Epithelial cell of proximal tubule (primary cell): ENCODE measurements at regions not wholly inside any gene's neighbourhood (a gene's known extent, or its start where the extent isn't known, plus 50 kb on each side); places are given as distances from the start of the nearest gene placed in this dataset.
A peak's percentile ranks its signal among the peaks of the same experiment; 100 is the strongest.
"Not testable (repeated sequence)": the region's sequence is repeated elsewhere in the genome, so short reads cannot be mapped to it uniquely, and the experiment has no call there.

Experiments
- DNase-seq: peaks from one replicate; pipeline ENCODE4 v3.0.0-alpha.2; 2011; ENCODE audit warnings: low read depth
- H3K4me3 ChIP-seq: 2 replicates; pipeline ENCODE4 v1.5.1; 2011; ENCODE audit warnings: low read depth, mild to moderate bottlenecking, low read length
- TF ChIP-seq, protein P1 (sequence below): conservative IDR thresholded peaks from 2 replicates; pipeline ENCODE4 v1.5.1; 2012; ENCODE audit warnings: low read depth, mild to moderate bottlenecking, low read length

DNA sequence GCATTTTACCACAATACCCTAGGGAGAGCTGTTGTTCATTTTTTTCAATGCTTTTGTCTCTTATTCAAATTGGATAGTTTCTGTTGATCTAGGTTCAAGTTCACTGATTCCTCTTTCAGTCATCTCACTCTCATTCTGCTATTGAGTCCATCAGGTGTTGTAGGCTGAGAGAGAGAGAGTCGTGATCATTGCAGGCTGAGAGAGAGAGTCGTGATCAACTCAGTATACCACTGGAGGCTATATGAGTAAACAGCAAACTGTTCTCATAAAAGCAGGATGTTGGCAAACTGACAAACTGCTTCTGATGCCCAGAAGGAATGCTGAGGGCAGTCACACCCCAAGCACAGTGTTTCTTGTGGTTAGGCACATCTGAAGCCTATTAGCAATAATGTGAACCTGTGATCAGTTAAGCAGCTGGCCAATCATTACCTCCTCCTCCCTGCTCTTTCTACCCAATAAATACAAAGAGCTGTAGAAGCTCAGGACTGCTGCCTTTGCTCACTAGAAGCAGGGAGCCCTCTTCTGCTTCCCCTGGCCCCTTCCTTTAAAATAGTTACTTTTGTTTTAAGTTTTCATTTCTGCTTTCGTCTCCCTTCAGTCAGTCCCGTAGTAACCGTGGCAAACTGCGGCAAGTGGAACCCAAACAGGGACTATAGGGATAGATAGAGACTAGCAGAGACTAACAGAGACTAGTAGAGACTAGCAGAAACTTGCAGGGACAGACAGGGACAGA is 476.1 kb upstream of the ACO1 start:
- DNase-seq: peak; percentile 61
- TF ChIP-seq, protein P1, sequence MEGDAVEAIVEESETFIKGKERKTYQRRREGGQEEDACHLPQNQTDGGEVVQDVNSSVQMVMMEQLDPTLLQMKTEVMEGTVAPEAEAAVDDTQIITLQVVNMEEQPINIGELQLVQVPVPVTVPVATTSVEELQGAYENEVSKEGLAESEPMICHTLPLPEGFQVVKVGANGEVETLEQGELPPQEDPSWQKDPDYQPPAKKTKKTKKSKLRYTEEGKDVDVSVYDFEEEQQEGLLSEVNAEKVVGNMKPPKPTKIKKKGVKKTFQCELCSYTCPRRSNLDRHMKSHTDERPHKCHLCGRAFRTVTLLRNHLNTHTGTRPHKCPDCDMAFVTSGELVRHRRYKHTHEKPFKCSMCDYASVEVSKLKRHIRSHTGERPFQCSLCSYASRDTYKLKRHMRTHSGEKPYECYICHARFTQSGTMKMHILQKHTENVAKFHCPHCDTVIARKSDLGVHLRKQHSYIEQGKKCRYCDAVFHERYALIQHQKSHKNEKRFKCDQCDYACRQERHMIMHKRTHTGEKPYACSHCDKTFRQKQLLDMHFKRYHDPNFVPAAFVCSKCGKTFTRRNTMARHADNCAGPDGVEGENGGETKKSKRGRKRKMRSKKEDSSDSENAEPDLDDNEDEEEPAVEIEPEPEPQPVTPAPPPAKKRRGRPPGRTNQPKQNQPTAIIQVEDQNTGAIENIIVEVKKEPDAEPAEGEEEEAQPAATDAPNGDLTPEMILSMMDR: no peak
- H3K4me3 ChIP-seq: no peak overlapping the region

DNA sequence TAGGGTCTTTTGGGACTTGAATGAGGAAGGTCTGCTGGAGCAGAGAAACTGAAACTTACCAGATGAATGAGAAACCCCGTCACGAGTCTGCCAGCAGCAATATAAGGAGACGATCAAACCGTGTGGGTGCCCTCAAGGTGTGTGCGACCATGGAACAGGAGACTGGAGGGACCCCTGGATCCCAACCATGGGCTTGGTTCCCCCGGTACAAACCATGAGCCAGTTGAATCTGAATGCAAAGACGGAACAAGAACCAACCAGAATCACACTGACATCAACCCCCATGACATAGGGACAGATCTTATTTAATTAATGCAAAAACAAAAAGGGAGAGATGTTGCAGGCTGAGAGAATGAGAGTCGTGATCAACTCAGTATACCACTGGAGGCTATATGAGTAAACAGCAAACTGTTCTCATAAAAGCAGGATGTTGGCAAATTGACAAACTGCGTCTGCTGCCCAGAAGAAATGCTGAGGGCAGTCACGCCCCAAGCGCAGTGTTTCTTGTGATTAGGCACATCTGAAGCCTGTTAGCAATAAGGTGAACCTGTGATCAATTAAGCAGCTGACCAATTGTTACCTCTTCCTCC is 475.5 kb upstream of the ACO1 start:
- DNase-seq: no peak
- TF ChIP-seq, protein P1: no peak
- no peak overlapping the region for H3K4me3 ChIP-seq

DNA sequence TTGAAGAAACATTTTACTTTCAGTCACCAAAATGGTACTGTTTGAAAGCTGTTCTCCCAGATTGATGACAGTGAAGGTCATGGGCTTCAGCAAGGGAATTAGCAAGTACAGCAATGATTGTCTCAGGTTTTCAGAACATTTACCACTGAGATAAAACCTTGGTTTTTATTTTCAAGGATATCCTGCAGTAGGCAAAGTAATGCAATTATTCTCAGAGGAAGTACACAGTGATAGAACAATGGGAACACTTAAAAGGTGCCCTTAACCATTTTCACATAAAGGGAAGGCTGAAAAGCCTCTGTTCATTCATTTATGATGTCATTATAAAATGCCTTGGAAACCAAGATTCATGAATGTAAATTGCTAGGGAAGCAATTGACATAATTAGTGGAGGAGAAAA is 471.8 kb upstream of the ACO1 start:
- TF ChIP-seq, protein P1: no peak
- no peak for DNase-seq
- no peak overlapping the region for H3K4me3 ChIP-seq

DNA sequence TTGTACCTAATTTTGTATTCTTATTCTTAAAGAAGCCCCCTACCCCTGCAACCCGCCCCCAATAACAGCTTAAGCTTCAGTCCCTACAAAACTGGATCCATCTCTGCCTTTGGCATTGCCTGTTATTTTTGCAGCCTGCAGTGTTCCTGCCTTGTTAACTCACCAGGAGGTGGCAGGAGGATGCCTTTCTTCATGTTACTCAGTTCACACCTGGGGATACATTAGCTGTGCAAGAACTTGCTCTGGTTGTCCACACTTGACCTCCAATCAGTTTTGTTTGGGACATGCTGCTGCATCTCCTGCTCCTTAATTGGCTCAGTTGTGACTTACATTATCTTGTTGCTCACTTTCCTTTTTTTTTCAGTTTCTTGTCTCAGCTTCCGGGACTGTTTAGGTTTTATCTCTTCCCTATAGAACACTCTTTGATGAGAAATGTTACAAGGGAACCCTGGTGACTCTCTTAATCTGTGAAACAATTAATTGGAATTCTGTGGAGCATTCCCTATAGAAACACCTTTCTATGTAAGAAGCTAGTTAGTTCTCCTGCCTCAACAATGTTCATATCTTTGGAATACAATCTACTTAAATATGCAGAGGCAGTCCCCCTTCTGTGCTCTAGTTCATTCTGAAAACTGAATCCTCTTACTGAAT is 467.7 kb upstream of the ACO1 start:
- TF ChIP-seq, protein P1: peak; percentile 45
- H3K4me3 ChIP-seq: no peak overlapping the region
- DNase-seq: no peak

DNA sequence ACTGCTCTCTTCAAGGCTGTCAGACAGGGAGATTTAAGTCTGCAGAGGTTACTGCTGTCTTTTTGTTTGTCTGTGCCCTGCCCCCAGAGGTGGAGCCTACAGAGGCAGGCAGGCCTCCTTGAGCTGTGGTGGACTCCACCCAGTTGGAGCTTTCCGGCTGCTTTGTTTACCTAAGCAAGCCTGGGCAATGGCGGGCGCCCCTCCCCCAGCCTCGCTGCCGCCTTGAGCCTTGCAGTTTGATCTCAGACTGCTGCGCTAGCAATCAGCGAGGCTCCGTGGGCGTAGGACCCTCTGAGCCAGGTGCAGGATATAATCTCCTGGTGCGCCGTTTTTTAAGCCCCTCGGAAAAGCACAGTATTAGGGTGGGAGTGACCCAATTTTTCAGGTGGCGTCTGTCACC is 446.7 kb upstream of the ACO1 start:
- H3K4me3 ChIP-seq, DNase-seq: not testable (repeated sequence)

DNA sequence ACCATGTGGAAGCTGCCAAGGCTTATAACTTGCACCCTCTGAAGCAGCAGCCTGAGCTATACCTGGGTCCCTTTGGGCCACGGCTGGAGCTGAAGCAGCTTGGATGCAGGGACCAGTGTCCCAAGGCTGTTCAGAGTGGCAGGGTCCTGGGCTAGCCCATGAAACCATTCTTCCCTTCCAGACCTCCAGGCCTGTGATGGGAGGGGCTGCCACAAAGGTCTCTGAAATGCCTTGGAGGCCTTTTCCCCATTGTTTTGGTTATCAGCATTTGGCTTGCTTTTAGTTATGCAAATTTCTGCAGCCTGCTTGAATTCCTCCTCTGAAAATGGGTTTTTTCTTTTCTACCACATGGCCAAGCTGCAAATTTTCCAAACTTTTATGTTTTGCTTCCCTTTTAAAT is 433.7 kb upstream of the ACO1 start:
- DNase-seq: no peak
- TF ChIP-seq, protein P1: no peak

DNA sequence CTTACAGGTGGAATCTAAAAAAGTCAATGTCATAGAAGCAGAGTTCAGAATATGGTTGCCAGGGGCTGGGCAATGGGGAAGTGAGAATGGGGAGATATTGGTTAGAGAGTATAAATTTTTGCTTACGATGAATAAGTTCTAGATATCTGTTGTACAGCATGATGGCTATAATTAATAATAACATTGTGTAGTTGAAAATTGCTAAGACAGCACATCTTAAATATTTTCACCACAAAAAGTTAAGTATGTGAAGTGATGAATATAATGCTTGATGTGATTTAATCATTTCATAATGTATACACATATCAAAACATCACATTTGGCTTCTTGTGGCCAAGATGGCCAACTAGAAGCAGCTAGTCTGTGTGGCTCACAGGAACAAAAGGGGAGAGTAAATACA is 425.9 kb upstream of the ACO1 start:
- DNase-seq: no peak
- TF ChIP-seq, protein P1: no peak
- no peak overlapping the region for H3K4me3 ChIP-seq

More for the DNA sequence above, 433.7 kb upstream of the ACO1 start:
- no peak overlapping the region for H3K4me3 ChIP-seq
